Kidney epithelial cell (primary cell): ENCODE measurements at regions not wholly inside any gene's neighbourhood (a gene's known extent, or its start where the extent isn't known, plus 50 kb on each side); places are given as distances from the start of the nearest gene placed in this dataset.

Source experiments
- DNase-seq: peaks from one replicate; pipeline ENCODE4 v3.0.0-alpha.2; 2010; ENCODE audit warnings: low read depth
- H3K27me3 ChIP-seq: 2 replicates; pipeline ENCODE4 v1.6.0; 2011; ENCODE audit warnings: low read length; ENCODE audit not compliant: control insufficient read depth, insufficient read depth
- H3K36me3 ChIP-seq: 2 replicates; pipeline ENCODE4 v1.5.1; 2011; ENCODE audit warnings: low read length; ENCODE audit not compliant: control insufficient read depth, insufficient read depth
- H3K4me3 ChIP-seq: 2 replicates; pipeline ENCODE4 v1.5.1; 2011; ENCODE audit warnings: low read depth, mild to moderate bottlenecking, control low read depth, low read length
- CTCF ChIP-seq: IDR thresholded peaks from 2 replicates; pipeline ENCODE4 v1.5.1; 2011; ENCODE audit warnings: mild to moderate bottlenecking, moderate library complexity, low read length, control low read depth, inconsistent platforms; ENCODE audit not compliant: insufficient read depth, poor library complexity, severe bottlenecking

- no peak for DNase-seq
- H3K4me3 ChIP-seq: no peak overlapping the region
- H3K36me3 ChIP-seq: no peaks in the 10 kb centered on the region
- no peaks in the 10 kb centered on the region for H3K27me3 ChIP-seq
- TF ChIP-seq CTCF: no peak
These were observed 437.4 kb downstream of the RND3 start for GRCh38 chr2:150050036-150050435.

GRCh38 chr2:150047620-150048222 is 439.7 kb downstream of the RND3 start:
- Histone ChIP-seq H3K27me3 (no peaks in the 10 kb centered on the region), H3K36me3 (no peaks in the 10 kb centered on the region), H3K4me3 (no peak overlapping the region)
- no peak for DNase-seq
- no peak for TF ChIP-seq CTCF

- H3K4me3 ChIP-seq: no peak overlapping the region
These were observed 440.7 kb downstream of the RND3 start for GRCh38 chr2:150046810-150047209.

GRCh38 chr2:150046211-150046610 is 441.3 kb downstream of the RND3 start:
- H3K4me3 ChIP-seq: no peak overlapping the region
- DNase-seq: no peak

More at GRCh38 chr2:150046810-150047209, 440.7 kb downstream of the RND3 start:
- DNase-seq: no peak
- no peaks in the 10 kb centered on the region for H3K27me3 ChIP-seq
- no peaks in the 10 kb centered on the region for H3K36me3 ChIP-seq
- no peak for TF ChIP-seq CTCF

GRCh38 chr2:150045601-150046000 is 441.9 kb downstream of the RND3 start:
- no peaks in the 10 kb centered on the region for H3K36me3 ChIP-seq
- TF ChIP-seq CTCF: no peak

More at GRCh38 chr2:150046211-150046610, 441.3 kb downstream of the RND3 start:
- Histone ChIP-seq H3K36me3 (no peaks in the 10 kb centered on the region), H3K27me3 (no peaks in the 10 kb centered on the region)
- TF ChIP-seq CTCF: no peak

GRCh38 chr2:150043172-150043500 is 444.3 kb downstream of the RND3 start:
- H3K4me3 ChIP-seq: no peak overlapping the region
- no peak for DNase-seq
- no peak for TF ChIP-seq CTCF
- no peaks in the 10 kb centered on the region for H3K36me3 ChIP-seq
- no peaks in the 10 kb centered on the region for H3K27me3 ChIP-seq

More at GRCh38 chr2:150045601-150046000, 441.9 kb downstream of the RND3 start:
- Histone ChIP-seq H3K4me3 (no peak overlapping the region), H3K27me3 (no peaks in the 10 kb centered on the region)
- DNase-seq: no peak
